ENCODE measurements at regions not wholly inside any gene's neighbourhood (a gene's known extent, or its start where the extent isn't known, plus 50 kb on each side); places are given as distances from the start of the nearest gene placed in this dataset.
"Not testable (repeated sequence)": the region's sequence is repeated elsewhere in the genome, so short reads cannot be mapped to it uniquely, and the experiment has no call there.

DNA sequence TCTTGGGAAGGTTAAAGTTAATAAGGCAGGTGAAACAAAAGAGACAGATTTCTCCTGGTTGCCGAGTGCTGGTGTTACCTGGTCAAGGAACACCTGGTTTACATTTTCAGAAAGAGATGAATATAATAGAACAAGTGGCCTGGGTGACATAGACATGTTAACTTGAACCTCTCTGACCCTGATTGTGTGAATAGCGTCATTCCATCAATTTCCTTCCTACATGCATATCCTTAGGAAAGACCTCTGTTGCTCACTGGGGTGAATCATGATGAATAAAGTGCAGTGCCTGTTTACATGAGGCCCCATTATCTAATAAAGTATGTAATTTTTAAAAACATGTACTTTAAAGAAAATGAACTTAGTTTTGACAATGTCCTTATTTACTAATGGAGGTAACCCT is 1822.9 kb upstream of the FLRT2 start:
- TF ChIP-seq, protein P1, sequence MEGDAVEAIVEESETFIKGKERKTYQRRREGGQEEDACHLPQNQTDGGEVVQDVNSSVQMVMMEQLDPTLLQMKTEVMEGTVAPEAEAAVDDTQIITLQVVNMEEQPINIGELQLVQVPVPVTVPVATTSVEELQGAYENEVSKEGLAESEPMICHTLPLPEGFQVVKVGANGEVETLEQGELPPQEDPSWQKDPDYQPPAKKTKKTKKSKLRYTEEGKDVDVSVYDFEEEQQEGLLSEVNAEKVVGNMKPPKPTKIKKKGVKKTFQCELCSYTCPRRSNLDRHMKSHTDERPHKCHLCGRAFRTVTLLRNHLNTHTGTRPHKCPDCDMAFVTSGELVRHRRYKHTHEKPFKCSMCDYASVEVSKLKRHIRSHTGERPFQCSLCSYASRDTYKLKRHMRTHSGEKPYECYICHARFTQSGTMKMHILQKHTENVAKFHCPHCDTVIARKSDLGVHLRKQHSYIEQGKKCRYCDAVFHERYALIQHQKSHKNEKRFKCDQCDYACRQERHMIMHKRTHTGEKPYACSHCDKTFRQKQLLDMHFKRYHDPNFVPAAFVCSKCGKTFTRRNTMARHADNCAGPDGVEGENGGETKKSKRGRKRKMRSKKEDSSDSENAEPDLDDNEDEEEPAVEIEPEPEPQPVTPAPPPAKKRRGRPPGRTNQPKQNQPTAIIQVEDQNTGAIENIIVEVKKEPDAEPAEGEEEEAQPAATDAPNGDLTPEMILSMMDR (IDR thresholded peaks at IDR 0.05; ENCODE audit: control insufficient read depth, insufficient read depth, low read depth, low read length, missing control alignments), result no peak
- H3K4me3 ChIP-seq (ENCODE audit: control insufficient read depth, low read depth, low read length), result no peak overlapping the region
- no peak for DNase-seq (ENCODE audit: low read depth)

DNA sequence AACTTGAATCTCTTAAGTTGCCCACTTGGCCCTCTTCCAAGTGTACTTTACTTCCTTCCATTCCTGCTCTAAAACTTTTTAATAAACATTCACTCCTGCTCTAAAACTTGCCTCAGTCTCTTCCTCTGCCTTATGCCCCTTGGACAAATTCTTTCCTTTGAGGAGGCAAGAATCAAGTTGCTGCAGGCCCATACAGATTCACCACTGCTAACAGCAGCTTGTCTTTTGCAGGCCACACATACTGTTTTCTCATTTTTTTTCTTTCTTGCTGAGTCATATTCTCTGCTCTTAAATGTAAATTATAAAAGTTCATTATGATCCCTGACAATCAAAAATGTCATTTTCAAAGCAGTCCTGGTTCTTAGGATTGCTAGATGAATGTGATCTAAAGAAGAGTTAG is 1820.8 kb upstream of the FLRT2 start:
- no peak for DNase-seq (ENCODE audit: low read depth)
- TF ChIP-seq, protein P1 (IDR thresholded peaks at IDR 0.05; ENCODE audit: control insufficient read depth, insufficient read depth, low read depth, low read length, missing control alignments), result no peak
- no peak overlapping the region for H3K4me3 ChIP-seq (ENCODE audit: control insufficient read depth, low read depth, low read length)

DNA sequence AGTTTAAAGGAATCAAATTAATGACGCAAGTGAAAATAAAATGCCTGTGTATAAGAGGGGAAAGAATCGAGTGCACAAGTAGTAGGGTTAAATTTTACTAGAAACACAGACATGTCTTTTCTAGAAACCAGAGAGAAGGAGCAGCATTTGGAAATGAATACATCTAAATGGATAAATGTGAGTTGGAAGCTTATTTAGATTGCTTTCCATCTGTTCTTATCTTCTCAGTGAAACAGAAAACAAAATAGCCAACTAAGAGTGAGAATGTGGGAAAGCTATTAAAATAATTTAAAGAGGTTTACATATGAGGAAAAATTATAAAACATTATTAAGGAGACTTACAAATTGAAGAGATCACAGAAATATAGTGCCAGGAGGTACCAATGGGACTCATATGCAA is 1818.9 kb upstream of the FLRT2 start:
- TF ChIP-seq, protein P1 (IDR thresholded peaks at IDR 0.05; ENCODE audit: control insufficient read depth, insufficient read depth, low read depth, low read length, missing control alignments), result no peak
- H3K4me3 ChIP-seq (ENCODE audit: control insufficient read depth, low read depth, low read length), result no peak overlapping the region
- no peak for DNase-seq (ENCODE audit: low read depth)

DNA sequence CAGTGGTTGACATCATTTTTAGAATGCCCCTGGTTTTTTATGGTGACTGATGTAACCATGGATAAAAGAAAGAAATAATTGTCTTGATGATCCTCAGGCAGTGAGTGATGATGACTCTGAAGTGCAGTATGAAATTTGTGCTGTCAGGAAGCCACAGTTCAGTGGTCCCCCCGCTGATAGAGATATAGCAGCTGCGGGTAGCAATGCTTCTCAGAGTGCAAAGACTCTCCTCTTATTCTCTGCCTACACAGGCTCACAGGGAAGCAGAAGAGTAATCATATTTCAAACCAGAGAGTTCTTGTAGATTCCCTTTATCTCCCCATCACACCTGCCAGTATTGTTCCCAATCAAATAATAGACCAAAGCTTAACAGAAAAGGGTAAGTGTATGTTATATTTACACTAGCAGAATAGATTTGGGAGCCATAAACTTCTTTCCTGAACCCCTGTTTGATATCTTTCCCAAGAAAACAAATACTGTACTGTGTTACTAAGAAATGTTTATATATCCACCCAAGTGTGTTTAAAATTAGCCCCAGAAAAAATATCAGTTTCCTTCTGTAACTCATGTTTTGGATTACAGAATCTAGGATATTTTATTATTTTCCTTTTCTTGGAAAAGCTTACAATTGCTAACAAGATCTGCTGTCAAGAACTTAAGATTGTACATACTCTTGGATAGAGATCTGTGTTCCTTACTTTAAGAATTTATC is 1817.4 kb upstream of the FLRT2 start:
- TF ChIP-seq, protein P1 (IDR thresholded peaks at IDR 0.05; ENCODE audit: control insufficient read depth, insufficient read depth, low read depth, low read length, missing control alignments), result no peak
- H3K4me3 ChIP-seq (ENCODE audit: control insufficient read depth, low read depth, low read length), result no peak overlapping the region
- no peak for DNase-seq (ENCODE audit: low read depth)

DNA sequence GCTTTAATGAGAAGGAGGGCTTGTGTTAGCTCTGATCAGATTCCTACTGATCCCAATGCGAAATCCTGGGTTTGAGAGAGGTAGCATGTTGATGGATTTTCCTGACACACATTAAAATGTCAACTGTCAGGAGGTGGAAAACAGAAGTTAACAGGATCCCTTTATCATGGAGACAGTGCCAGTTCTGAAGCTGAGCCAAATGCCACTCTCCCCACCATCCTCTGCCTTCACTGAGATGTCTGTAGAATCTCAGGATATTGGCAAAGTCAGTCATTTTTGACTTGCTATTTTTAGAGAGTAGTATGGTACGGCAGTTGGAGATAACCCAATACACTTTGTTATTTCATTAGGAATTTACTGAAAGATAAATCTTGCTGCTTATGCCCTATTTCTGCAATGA is 1816.2 kb upstream of the FLRT2 start:
- H3K4me3 ChIP-seq (ENCODE audit: control insufficient read depth, low read depth, low read length), result no peak overlapping the region
- DNase-seq (ENCODE audit: low read depth), result no peak
- TF ChIP-seq, protein P1 (IDR thresholded peaks at IDR 0.05; ENCODE audit: control insufficient read depth, insufficient read depth, low read depth, low read length, missing control alignments), result no peak

DNA sequence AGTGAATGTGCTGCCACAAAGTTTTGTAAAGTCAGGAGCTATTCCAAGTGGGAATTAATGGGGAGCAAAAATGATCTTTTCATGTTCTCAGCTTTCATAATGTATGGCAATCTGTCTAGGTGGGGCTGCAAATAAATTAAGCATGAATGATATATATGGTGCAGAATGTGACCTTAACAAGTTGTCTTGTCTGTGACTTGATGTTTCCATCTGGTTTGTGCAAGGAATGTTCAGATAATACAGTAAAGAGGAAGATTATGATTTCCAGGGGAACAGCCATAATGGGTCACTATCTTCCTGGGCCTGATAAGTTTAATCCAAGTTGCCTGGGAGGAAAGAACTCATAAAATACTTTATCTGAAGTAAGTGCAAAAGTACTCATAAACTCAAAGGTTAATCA is 1815.8 kb upstream of the FLRT2 start:
- DNase-seq (ENCODE audit: low read depth), result no peak
- TF ChIP-seq, protein P1 (IDR thresholded peaks at IDR 0.05; ENCODE audit: control insufficient read depth, insufficient read depth, low read depth, low read length, missing control alignments), result no peak
- no peak overlapping the region for H3K4me3 ChIP-seq (ENCODE audit: control insufficient read depth, low read depth, low read length)

DNA sequence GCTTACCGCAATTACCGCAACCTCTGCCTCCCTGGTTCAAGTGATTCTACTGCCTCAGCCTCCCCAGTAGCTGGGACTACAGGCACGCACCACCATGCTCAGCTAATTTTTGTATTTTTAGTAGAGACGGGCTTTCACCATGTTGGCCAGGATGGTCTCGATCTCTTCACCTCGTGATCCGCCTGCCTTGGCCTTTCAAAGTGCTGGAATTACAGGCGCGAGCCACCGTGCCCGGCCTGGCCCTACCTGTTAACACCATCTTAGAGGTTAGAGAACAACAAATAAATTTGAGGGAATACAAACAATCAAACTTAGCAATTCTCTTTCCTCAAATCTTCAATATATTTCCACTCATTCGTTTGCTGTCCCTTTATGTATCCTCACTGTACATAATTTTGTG is 1810.5 kb upstream of the FLRT2 start:
- not testable (repeated sequence) for DNase-seq (ENCODE audit: low read depth); H3K4me3 ChIP-seq (ENCODE audit: control insufficient read depth, low read depth, low read length)
